Vagina (tissue), 2 donors: ENCODE measurements at regions not wholly inside any gene's neighbourhood (a gene's known extent, or its start where the extent isn't known, plus 50 kb on each side); places are given as distances from the start of the nearest gene placed in this dataset.

ENCODE experiments used
- CTCF ChIP-seq, 3 experiments: fragments of 450-650 bp in 2 of 3; fragments of 200-600 bp in 1 of 3; sonication (generic) in 1 of 3; IDR thresholded peaks; one replicate each; pipeline ENCODE4 v1.5.1; 2017 to 2019; ENCODE audit warnings: antibody characterized with exemption in 3 of 3, mild to moderate bottlenecking in 2 of 3, moderate library complexity in 2 of 3
- POLR2A ChIP-seq, 2 donors: fragments of 450-650 bp; IDR thresholded peaks; one replicate each; pipeline ENCODE4 v1.6.1; 2017; ENCODE audit warnings: antibody characterized with exemption in 2 of 2, mild to moderate bottlenecking in 2 of 2, moderate library complexity in 2 of 2
- POLR2AphosphoS5 ChIP-seq, 2 donors: sonication (generic); formaldehyde crosslinking; IDR thresholded peaks; one replicate each; pipeline ENCODE4 v1.9.0; 2017; ENCODE audit warnings: antibody characterized with exemption in 2 of 2, mild to moderate bottlenecking in 2 of 2, low read depth in 1 of 2; ENCODE audit not compliant: insufficient read depth in 1 of 2

DNA sequence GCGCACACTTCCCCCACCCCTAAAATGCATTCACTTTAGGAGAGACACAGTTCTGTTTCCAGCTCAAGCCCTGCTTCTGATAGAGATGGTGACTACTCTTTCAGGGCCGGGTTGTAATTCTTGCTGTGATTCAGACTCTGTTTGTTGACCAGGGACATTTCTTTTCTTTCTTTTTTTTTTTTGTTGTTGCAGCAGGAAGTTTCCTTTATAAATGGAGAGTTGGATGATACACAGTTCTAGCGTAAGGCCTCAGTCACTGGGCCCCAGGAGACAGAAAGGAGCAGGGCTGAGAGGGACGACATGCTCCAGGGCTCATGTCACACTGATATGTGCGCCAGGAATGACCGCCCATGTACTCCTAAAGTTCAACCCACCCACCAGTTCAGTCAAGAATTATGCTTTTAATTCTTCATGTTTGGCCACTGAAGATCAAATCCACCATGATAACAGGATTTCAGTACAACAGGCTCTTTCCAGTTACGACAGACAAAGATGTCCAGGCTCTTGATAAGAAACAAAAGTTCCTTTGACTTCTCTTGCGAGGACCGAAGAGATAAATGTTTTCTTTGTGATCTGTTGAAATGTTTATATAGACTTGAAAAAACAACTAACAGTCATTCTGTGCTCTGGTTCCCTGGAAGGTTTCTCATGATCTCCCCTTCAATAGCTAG lies 142.5 kb downstream of the CD164 start:
- TF ChIP-seq CTCF (IDR thresholded peaks at IDR 0.05) (no peak), POLR2AphosphoS5 (IDR thresholded peaks at IDR 0.05; ENCODE audit: insufficient read depth in 1 of 2, low read depth in 1 of 2) (no peak), POLR2A (IDR thresholded peaks at IDR 0.05) (no peak)
